Peyer's patch (tissue), 4 donors: ENCODE measurements at regions not wholly inside any gene's neighbourhood (a gene's known extent, or its start where the extent isn't known, plus 50 kb on each side); places are given as distances from the start of the nearest gene placed in this dataset.

Source experiments
- DNase-seq, 3 donors: peaks; one replicate each; pipeline ENCODE4 v3.0.0-alpha.2; 2017 to 2019
- H3K27ac ChIP-seq, 4 donors: fragments of 200-600 bp; sonication (generic); one replicate each; pipeline ENCODE4 v1.5.1; 2016 to 2019
- H3K27me3 ChIP-seq, 2 donors: fragments of 200-600 bp; sonication (generic); one replicate each; pipeline ENCODE4 v1.5.1; 2019
- H3K36me3 ChIP-seq, 3 donors: fragments of 200-600 bp; sonication (generic); one replicate each; pipeline ENCODE4 v1.5.1; 2016 to 2019
- H3K4me1 ChIP-seq, 4 donors: fragments of 200-600 bp; sonication (generic); one replicate each; pipeline ENCODE4 v1.5.1; 2016 to 2019
- H3K4me3 ChIP-seq, 4 donors: fragments of 200-600 bp; sonication (generic); 1 replicate in 3 of 4; 2 replicates in 1 of 4; pipeline ENCODE4 v1.5.1; 2016 to 2019; ENCODE audit warnings: mild to moderate bottlenecking in 1 of 4
- H3K9me3 ChIP-seq, 4 donors: fragments of 200-600 bp; sonication (generic); one replicate each; pipeline ENCODE4 v1.5.1; 2016 to 2019; ENCODE audit warnings: mild to moderate bottlenecking in 1 of 4
- CTCF ChIP-seq, 6 experiments: fragments of 450-650 bp in 4 of 6; fragments of 200-600 bp in 2 of 6; sonication (generic) in 1 of 6; IDR thresholded peaks; one replicate each; pipeline ENCODE4 v1.5.1; 2017 to 2019; ENCODE audit warnings: antibody characterized with exemption in 6 of 6, mild to moderate bottlenecking in 3 of 6, moderate library complexity in 1 of 6
- POLR2A ChIP-seq, 2 donors: fragments of 450-650 bp; IDR thresholded peaks; one replicate each; pipeline ENCODE4 v1.5.1; 2017; ENCODE audit warnings: antibody characterized with exemption in 2 of 2, mild to moderate bottlenecking in 2 of 2, moderate library complexity in 2 of 2

- Histone ChIP-seq H3K9me3 (no peaks in the 10 kb centered on the region), H3K36me3 (no peaks in the 10 kb centered on the region), H3K4me1 (no peaks in the 10 kb centered on the region), H3K4me3 (no peak overlapping the region), H3K27me3 (no peaks in the 10 kb centered on the region), H3K27ac (no peak overlapping the region)
- TF ChIP-seq POLR2A (IDR thresholded peaks at IDR 0.05), result no peak
- TF ChIP-seq CTCF (IDR thresholded peaks at IDR 0.05), result no peak
- DNase-seq, result no peak
Measured at GRCh38 chr14:87834594-87834993, 158.4 kb downstream of the GALC start.

- no peak for TF ChIP-seq CTCF (IDR thresholded peaks at IDR 0.05)
- no peak for TF ChIP-seq POLR2A (IDR thresholded peaks at IDR 0.05)
- H3K27me3 ChIP-seq, result no peaks in the 10 kb centered on the region
- H3K4me1 ChIP-seq, result no peaks in the 10 kb centered on the region
- H3K27ac ChIP-seq, result no peak overlapping the region
- no peaks in the 10 kb centered on the region for H3K9me3 ChIP-seq
- H3K36me3 ChIP-seq, result no peaks in the 10 kb centered on the region
- DNase-seq, result no peak
- H3K4me3 ChIP-seq, result no peak overlapping the region
Measured at GRCh38 chr14:87833026-87833425, 160.0 kb downstream of the GALC start.

GRCh38 chr14:87830443-87831096, 162.4 kb downstream of the GALC start:
- TF ChIP-seq CTCF (IDR thresholded peaks at IDR 0.05) (no peak), POLR2A (IDR thresholded peaks at IDR 0.05) (no peak)

GRCh38 chr14:87829543-87829942, 163.4 kb downstream of the GALC start:
- H3K27me3 ChIP-seq, result no peaks in the 10 kb centered on the region
- no peak overlapping the region for H3K27ac ChIP-seq
- H3K4me1 ChIP-seq, result no peaks in the 10 kb centered on the region

More at GRCh38 chr14:87830443-87831096, 162.4 kb downstream of the GALC start:
- Histone ChIP-seq H3K27me3 (no peaks in the 10 kb centered on the region), H3K4me3 (no peak overlapping the region), H3K9me3 (no peaks in the 10 kb centered on the region), H3K4me1 (no peaks in the 10 kb centered on the region), H3K36me3 (no peaks in the 10 kb centered on the region), H3K27ac (no peak overlapping the region)
- no peak for DNase-seq

DNA sequence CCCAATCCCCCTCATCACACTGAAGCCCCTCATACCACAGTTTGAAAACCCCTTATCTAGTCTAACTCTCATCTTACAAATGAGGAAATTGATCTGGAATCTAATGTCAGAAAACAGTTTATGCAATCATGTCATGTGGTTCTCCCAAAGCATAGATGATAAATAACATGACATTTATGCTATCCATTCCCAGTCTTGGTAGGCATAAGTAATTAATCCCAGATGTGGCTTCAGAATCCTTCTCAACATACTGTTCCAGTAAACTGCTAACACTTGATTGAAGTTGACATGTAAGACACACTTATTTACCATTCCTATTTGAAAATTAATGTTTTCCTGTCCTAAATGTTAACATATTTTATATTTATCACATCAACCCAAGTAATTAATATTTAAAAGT, 168.7 kb downstream of the GALC start:
- no peaks in the 10 kb centered on the region for H3K9me3 ChIP-seq
- no peak overlapping the region for H3K27ac ChIP-seq
- no peaks in the 10 kb centered on the region for H3K27me3 ChIP-seq
- H3K36me3 ChIP-seq, result no peaks in the 10 kb centered on the region
- no peak for DNase-seq
- H3K4me1 ChIP-seq, result no peaks in the 10 kb centered on the region
- no peak overlapping the region for H3K4me3 ChIP-seq
- TF ChIP-seq POLR2A (IDR thresholded peaks at IDR 0.05), result no peak
- TF ChIP-seq CTCF (IDR thresholded peaks at IDR 0.05), result no peak

More at GRCh38 chr14:87829543-87829942, 163.4 kb downstream of the GALC start:
- Histone ChIP-seq H3K4me3 (no peak overlapping the region), H3K36me3 (no peaks in the 10 kb centered on the region), H3K9me3 (no peaks in the 10 kb centered on the region)
- DNase-seq, result no peak
- TF ChIP-seq CTCF (IDR thresholded peaks at IDR 0.05) (no peak), POLR2A (IDR thresholded peaks at IDR 0.05) (no peak)

GRCh38 chr14:87816416-87816815, 176.6 kb downstream of the GALC start:
- H3K27ac ChIP-seq, result no peak overlapping the region
- no peaks in the 10 kb centered on the region for H3K27me3 ChIP-seq
- no peaks in the 10 kb centered on the region for H3K9me3 ChIP-seq
- TF ChIP-seq CTCF (IDR thresholded peaks at IDR 0.05) (no peak), POLR2A (IDR thresholded peaks at IDR 0.05) (no peak)
- no peak for DNase-seq
- H3K4me3 ChIP-seq, result no peak overlapping the region
- H3K4me1 ChIP-seq, result no peaks in the 10 kb centered on the region
- H3K36me3 ChIP-seq, result no peaks in the 10 kb centered on the region
